ENCODE measurements at regions not wholly inside any gene's neighbourhood (a gene's known extent, or its start where the extent isn't known, plus 50 kb on each side); places are given as distances from the start of the nearest gene placed in this dataset.

DNA sequence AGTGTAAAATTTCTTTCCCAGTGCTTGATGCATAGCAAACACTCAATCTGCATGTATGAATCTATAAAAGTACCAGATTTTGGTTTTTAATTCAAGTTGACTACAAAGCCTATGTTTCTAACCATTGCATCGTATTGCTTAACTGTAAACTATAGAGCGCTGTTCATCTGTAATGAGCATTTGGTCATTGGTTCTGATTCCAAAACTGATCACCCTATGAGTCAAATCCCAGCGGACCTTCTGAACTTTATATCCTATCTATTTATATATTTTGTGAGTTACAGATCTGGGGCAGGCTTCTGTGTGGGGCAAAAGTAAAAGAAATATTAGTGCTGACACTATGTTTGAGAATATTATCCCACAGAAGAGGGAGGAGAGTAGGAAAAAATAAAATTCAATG is 305.7 kb upstream of the TNC start:
- TF ChIP-seq ZFX (IDR thresholded peaks at IDR 0.05; ENCODE audit: borderline replicate concordance) = no peak
- no peak overlapping the region for H3K27ac ChIP-seq

DNA sequence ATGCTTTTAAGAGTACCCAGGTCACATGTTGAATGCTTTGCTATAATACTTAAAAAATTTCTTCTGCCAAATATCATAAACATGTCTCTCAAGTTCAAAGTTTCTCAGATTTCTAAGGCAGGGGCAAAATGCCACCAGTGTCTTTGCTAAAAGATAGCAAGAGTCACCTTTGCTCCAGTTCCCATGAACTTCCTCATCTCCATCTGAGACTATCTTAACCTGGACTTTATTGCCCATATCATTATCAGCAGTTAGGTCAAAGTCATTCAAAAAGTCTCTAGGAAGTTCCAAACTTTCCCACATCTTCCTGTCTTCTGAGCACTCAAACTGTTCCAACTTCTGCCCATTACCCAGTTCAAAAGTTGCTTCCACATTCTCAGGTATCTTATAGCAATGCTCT is 307.6 kb upstream of the TNC start:
- TF ChIP-seq ZFX (IDR thresholded peaks at IDR 0.05; ENCODE audit: borderline replicate concordance) = no peak
- TF ChIP-seq, protein P1, sequence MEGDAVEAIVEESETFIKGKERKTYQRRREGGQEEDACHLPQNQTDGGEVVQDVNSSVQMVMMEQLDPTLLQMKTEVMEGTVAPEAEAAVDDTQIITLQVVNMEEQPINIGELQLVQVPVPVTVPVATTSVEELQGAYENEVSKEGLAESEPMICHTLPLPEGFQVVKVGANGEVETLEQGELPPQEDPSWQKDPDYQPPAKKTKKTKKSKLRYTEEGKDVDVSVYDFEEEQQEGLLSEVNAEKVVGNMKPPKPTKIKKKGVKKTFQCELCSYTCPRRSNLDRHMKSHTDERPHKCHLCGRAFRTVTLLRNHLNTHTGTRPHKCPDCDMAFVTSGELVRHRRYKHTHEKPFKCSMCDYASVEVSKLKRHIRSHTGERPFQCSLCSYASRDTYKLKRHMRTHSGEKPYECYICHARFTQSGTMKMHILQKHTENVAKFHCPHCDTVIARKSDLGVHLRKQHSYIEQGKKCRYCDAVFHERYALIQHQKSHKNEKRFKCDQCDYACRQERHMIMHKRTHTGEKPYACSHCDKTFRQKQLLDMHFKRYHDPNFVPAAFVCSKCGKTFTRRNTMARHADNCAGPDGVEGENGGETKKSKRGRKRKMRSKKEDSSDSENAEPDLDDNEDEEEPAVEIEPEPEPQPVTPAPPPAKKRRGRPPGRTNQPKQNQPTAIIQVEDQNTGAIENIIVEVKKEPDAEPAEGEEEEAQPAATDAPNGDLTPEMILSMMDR (IDR thresholded peaks at IDR 0.05) = no peak
- no peak overlapping the region for H3K27ac ChIP-seq

DNA sequence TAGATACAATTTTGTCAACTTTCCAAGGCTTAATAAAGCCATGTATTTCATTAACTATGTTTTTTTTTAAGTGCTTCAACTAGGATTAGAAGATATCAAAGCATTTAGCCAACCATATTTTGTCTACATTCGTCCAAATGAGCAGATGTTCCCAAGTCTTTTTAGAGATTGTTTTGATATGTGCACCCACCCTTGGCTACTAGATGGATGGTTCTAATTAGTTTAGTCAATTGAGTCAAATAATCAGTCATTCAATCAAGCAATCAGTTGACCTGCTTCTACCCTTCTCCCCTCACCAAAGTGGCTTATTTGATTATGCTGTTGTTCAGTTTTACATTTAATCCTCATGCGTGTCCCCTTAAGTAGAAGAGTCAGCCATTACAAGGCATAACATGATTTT is 319.5 kb upstream of the TNC start:
- no peak overlapping the region for H3K27ac ChIP-seq
- TF ChIP-seq, protein P1 (IDR thresholded peaks at IDR 0.05) = no peak
- no peak for TF ChIP-seq ZFX (IDR thresholded peaks at IDR 0.05; ENCODE audit: borderline replicate concordance)

DNA sequence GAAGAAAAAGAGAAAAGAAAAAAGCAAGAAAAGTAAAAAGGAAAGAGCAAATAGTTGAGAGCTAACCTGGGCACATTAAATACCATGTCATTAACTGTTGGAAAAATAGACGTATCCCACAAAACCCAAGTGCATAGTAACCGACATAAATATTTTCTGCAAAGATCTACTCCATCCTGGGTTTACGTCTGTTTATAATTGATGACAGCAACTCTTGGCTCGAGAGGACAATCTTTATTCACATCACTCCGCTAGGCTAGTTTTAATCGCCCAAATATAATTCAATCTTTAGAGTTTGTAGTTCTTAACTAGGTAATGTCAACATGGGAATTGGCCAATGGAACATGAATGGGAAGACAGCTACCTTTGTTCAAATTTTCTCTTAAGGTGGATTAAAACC is 321.7 kb upstream of the TNC start:
- no peak overlapping the region for H3K27ac ChIP-seq
- TF ChIP-seq, protein P1 (IDR thresholded peaks at IDR 0.05) = no peak
- TF ChIP-seq ZFX (IDR thresholded peaks at IDR 0.05; ENCODE audit: borderline replicate concordance) = no peak

DNA sequence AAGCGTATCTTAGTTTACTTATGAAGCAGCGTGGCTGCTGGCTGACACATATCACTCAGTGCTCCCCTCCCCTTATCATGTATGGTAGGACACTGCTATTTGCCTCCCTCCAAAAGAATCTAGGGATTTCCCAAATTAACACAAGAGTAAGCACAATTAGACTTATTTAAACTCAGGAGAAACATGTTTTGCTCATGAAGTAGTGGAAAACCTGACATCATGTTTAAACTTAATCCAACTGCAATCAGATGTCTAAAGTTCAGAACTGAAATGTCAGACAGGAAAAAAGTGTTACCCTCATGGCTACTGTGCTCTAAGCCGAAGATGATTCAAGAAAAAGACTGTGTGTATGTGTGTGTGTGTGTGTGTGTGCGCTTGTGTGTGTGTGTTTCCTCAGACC is 324.1 kb upstream of the TNC start:
- no peak overlapping the region for H3K27ac ChIP-seq
- no peak for TF ChIP-seq ZFX (IDR thresholded peaks at IDR 0.05; ENCODE audit: borderline replicate concordance)
- TF ChIP-seq, protein P1 (IDR thresholded peaks at IDR 0.05) = no peak

DNA sequence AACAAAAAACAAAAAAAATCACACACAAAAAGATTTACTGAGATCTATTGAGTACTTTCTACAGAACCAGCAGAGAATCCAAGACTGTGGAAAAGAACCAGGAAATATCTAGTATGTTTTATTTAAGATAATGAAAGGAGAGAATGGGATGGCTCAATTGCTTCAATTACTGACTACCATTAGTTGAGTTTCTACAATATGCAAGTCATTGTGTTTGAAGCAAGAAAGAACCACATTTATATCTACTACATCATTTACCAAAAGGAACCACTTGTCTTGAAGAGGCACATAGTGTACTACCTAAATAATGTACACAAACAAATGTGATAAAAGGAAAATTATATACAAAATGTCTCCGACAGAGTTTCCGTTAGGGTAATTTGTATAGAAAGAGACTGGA is 325.9 kb upstream of the TNC start:
- no peak for TF ChIP-seq ZFX (IDR thresholded peaks at IDR 0.05; ENCODE audit: borderline replicate concordance)
- TF ChIP-seq, protein P1 (IDR thresholded peaks at IDR 0.05) = no peak
- peak overlapping the region; percentile 77 for H3K27ac ChIP-seq

DNA sequence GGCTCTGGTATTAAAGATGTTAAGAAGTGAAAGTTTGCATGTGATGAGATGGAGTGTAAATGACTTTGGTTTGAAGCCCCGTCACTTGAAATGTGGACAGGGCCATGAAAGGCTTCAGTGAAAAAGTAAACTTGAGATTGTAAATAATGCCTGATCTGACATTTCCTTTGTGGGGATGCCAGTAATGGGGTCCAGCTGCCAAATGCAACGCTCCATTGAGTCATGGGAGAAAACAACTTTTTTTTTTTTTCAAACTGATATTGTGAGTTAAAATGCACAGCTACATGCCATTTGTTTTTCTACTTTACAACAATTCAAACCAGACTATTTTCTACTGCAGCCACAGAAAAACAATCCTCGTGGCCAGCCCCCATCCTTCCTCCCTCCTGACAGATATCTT is 327.0 kb upstream of the TNC start:
- TF ChIP-seq, protein P1 (IDR thresholded peaks at IDR 0.05) = no peak
- TF ChIP-seq ZFX (IDR thresholded peaks at IDR 0.05; ENCODE audit: borderline replicate concordance) = no peak
- H3K27ac ChIP-seq = peak overlapping the region; percentile 77

DNA sequence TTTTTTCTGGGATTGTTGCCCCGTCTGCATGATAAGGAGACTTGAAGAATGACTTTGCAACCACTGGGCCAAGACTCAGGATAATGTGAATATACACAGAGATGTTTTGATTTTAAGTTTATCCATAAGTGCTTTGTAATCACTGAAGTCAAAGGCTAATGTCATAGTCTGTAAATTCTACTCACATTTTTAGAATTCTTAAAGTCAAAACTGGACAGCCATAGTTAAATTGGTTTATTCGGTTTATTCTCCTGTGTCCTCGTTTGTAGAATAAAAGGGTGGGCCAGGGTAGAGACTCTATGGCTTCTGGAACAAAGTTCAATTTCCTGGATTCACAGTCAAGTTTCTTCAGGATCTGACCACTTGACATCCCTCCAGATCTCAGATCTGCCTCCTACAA is 327.7 kb upstream of the TNC start:
- H3K27ac ChIP-seq = peak overlapping the region; percentile 77
- TF ChIP-seq, protein P1 (IDR thresholded peaks at IDR 0.05) = no peak
- TF ChIP-seq ZFX (IDR thresholded peaks at IDR 0.05; ENCODE audit: borderline replicate concordance) = no peak

All from 22Rv1 (cell line).